OCI-LY1 (cell line): ENCODE measurements at regions not wholly inside any gene's neighbourhood (a gene's known extent, or its start where the extent isn't known, plus 50 kb on each side); places are given as distances from the start of the nearest gene placed in this dataset.

ENCODE experiments used
- H2AFZ ChIP-seq: fragments of 200-600 bp; sonication (generic), shearing (Covaris generic); 2 replicates; pipeline ENCODE4 v1.6.0; 2014; ENCODE audit warnings: antibody characterized with exemption, mild to moderate bottlenecking, low read length
- H3F3A ChIP-seq: fragments of 200-600 bp; sonication (generic), shearing (Covaris generic); 2 replicates; pipeline ENCODE4 v1.6.0; 2014; ENCODE audit warnings: mild to moderate bottlenecking, antibody characterized with exemption, low read length, moderate library complexity; ENCODE audit not compliant: insufficient read depth
- H3K27ac ChIP-seq: fragments of 200-600 bp; sonication (generic); 2 replicates; pipeline ENCODE4 v1.5.1; 2014; ENCODE audit warnings: low read length, mixed run types, mild to moderate bottlenecking, low read depth; ENCODE audit not compliant: poor library complexity, severe bottlenecking
- H3K27me3 ChIP-seq: fragments of 200-600 bp; sonication (generic); 2 replicates; pipeline ENCODE4 v1.6.0; 2014; ENCODE audit warnings: antibody characterized with exemption, mild to moderate bottlenecking, low read length, moderate library complexity; ENCODE audit not compliant: insufficient read depth
- H3K36me3 ChIP-seq: fragments of 200-600 bp; sonication (generic); 2 replicates; pipeline ENCODE4 v1.6.1; 2014; ENCODE audit warnings: mild to moderate bottlenecking, antibody characterized with exemption, low read length, moderate library complexity, mixed read lengths; ENCODE audit not compliant: insufficient read depth
- H3K4me1 ChIP-seq: fragments of 200-600 bp; sonication (generic); 2 replicates; pipeline ENCODE4 v1.5.1; 2014; ENCODE audit warnings: mild to moderate bottlenecking, low read length, moderate library complexity; ENCODE audit not compliant: insufficient read depth, severe bottlenecking
- H3K4me2 ChIP-seq: fragments of 200-600 bp; sonication (generic), shearing (Covaris generic); 2 replicates; pipeline ENCODE4 v1.6.1; 2014; ENCODE audit warnings: low read length
- H3K4me3 ChIP-seq: fragments of 200-600 bp; sonication (generic); 2 replicates; pipeline ENCODE4 v1.5.1; 2014; ENCODE audit warnings: low read length, low read depth, mild to moderate bottlenecking, mixed read lengths; ENCODE audit not compliant: poor library complexity, severe bottlenecking
- H3K79me2 ChIP-seq: fragments of 200-600 bp; shearing (Covaris generic); 2 replicates; pipeline ENCODE4 v1.6.1; 2016; ENCODE audit warnings: mixed run types, low read length, mixed read lengths; ENCODE audit not compliant: insufficient read depth
- H3K9ac ChIP-seq: fragments of 200-600 bp; sonication (generic), shearing (Covaris generic); 2 replicates; pipeline ENCODE4 v1.6.1; 2014; ENCODE audit warnings: mild to moderate bottlenecking, low read length, mixed read lengths
- H3K9me2 ChIP-seq: fragments of 200-600 bp; sonication (generic), shearing (Covaris generic); 2 replicates; pipeline ENCODE4 v1.6.1; 2014; ENCODE audit warnings: low read depth, mild to moderate bottlenecking, low read length, mixed read lengths
- H3K9me3 ChIP-seq: fragments of 200-600 bp; shearing (Covaris generic); 2 replicates; pipeline ENCODE4 v1.6.1; 2014; ENCODE audit warnings: low read length, mixed read lengths
- H4K20me1 ChIP-seq: fragments of 200-600 bp; sonication (generic), shearing (Covaris generic); 2 replicates; pipeline ENCODE4 v1.6.0; 2016; ENCODE audit warnings: mild to moderate bottlenecking, low read length; ENCODE audit not compliant: insufficient read depth
- CTCF ChIP-seq: fragments of 200-600 bp; sonication (generic), shearing (Covaris generic); IDR thresholded peaks from 2 replicates; pipeline ENCODE4 v1.5.1; 2017; ENCODE audit warnings: mild to moderate bottlenecking, antibody characterized with exemption, low read length, moderate library complexity, mixed read lengths
- EZH2 ChIP-seq: fragments of 200-600 bp; sonication (generic), shearing (Covaris generic); IDR thresholded peaks from 2 replicates; pipeline ENCODE4 v1.8.0; 2017; ENCODE audit warnings: borderline replicate concordance, mixed run types, mild to moderate bottlenecking, antibody characterized with exemption, low read length, moderate library complexity, mixed read lengths

- H4K20me1 ChIP-seq: no peaks in the 10 kb centered on the region
- H2AFZ ChIP-seq: no peak overlapping the region
- H3K4me2 ChIP-seq: no peak overlapping the region
- H3K27ac ChIP-seq: no peak overlapping the region
- no peak overlapping the region for H3K9ac ChIP-seq
- no peak overlapping the region for H3K4me3 ChIP-seq
- no peaks in the 10 kb centered on the region for H3K27me3 ChIP-seq
- no peaks in the 10 kb centered on the region for H3K9me2 ChIP-seq
- H3K4me1 ChIP-seq: no peaks in the 10 kb centered on the region
- H3K36me3 ChIP-seq: no peaks in the 10 kb centered on the region
- no peaks in the 10 kb centered on the region for H3F3A ChIP-seq
- no peak for TF ChIP-seq CTCF
- no peak for TF ChIP-seq EZH2
- H3K79me2 ChIP-seq: no peaks in the 10 kb centered on the region
- no peaks in the 10 kb centered on the region for H3K9me3 ChIP-seq
Observed at GRCh38 chr13:67630640-67631039, 400.5 kb upstream of the PCDH9 start.

GRCh38 chr13:67623630-67624029 lies 393.5 kb upstream of the PCDH9 start:
- no peak overlapping the region for H3K4me3 ChIP-seq
- H3K27ac ChIP-seq: no peak overlapping the region
- H3K4me1 ChIP-seq: no peaks in the 10 kb centered on the region
- no peaks in the 10 kb centered on the region for H3K9me3 ChIP-seq
- no peaks in the 10 kb centered on the region; the same call in 1 of the 2 replicates for H4K20me1 ChIP-seq
- H3F3A ChIP-seq: no peaks in the 10 kb centered on the region
- no peak overlapping the region for H3K4me2 ChIP-seq
- H2AFZ ChIP-seq: no peak overlapping the region
- no peak overlapping the region for H3K9ac ChIP-seq
- H3K27me3 ChIP-seq: no peaks in the 10 kb centered on the region
- H3K79me2 ChIP-seq: no peaks in the 10 kb centered on the region
- no peaks in the 10 kb centered on the region for H3K9me2 ChIP-seq
- no peaks in the 10 kb centered on the region for H3K36me3 ChIP-seq
- TF ChIP-seq CTCF (no peak), EZH2 (no peak)

GRCh38 chr13:67620665-67621064 lies 390.5 kb upstream of the PCDH9 start:
- Histone ChIP-seq H4K20me1 (no peaks in the 10 kb centered on the region; the same call in 1 of the 2 replicates), H3K9me3 (no peaks in the 10 kb centered on the region), H3K27me3 (no peaks in the 10 kb centered on the region), H2AFZ (no peak overlapping the region), H3K4me1 (no peaks in the 10 kb centered on the region), H3K4me3 (no peak overlapping the region), H3K9me2 (no peaks in the 10 kb centered on the region), H3K79me2 (no peaks in the 10 kb centered on the region), H3K9ac (no peak overlapping the region), H3F3A (no peaks in the 10 kb centered on the region), H3K4me2 (no peak overlapping the region), H3K27ac (no peak overlapping the region), H3K36me3 (no peaks in the 10 kb centered on the region)
- TF ChIP-seq EZH2 (no peak), CTCF (no peak)
